GM08714 (cell line): ENCODE measurements at regions not wholly inside any gene's neighbourhood (a gene's known extent, or its start where the extent isn't known, plus 50 kb on each side); places are given as distances from the start of the nearest gene placed in this dataset.

Source experiments
- H3K4me3 ChIP-seq: fragments of 200-500 bp; sonication (Bioruptor generic); 2 replicates; pipeline ENCODE4 v1.5.1; 2014; ENCODE audit warnings: mild to moderate bottlenecking, low read length, inconsistent platforms
- ZNF274 ChIP-seq: IDR thresholded peaks from 2 replicates; pipeline ENCODE4 v1.6.1; 2012; ENCODE audit warnings: mild to moderate bottlenecking, low read depth, low read length

GRCh38 chr5:4766101-4766500, 374.0 kb upstream of the ADAMTS16 start:
- TF ChIP-seq ZNF274 = no peak
- no peak overlapping the region for H3K4me3 ChIP-seq

DNA sequence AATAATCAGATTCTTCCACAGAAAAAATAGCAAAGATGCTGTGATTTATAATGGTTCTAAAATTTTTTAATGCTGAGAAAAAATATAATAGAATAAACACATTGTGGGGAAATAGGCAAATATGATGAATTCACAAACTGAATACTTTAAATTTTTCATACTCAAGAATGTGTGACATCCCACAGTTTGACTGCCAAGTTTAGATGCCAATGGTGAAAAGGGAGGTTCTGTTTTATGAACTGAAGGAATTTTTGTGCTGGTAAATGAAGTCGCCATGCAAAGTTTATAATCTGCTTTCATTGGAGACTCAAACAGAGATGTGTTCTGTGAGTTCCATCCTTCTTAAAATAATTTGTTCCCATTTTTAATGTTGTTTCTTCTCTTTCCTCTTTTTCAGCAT, 367.5 kb upstream of the ADAMTS16 start:
- TF ChIP-seq ZNF274 = no peak
- H3K4me3 ChIP-seq = no peak overlapping the region

GRCh38 chr5:4773827-4774317, 366.3 kb upstream of the ADAMTS16 start:
- H3K4me3 ChIP-seq = no peak overlapping the region
- no peak for TF ChIP-seq ZNF274

DNA sequence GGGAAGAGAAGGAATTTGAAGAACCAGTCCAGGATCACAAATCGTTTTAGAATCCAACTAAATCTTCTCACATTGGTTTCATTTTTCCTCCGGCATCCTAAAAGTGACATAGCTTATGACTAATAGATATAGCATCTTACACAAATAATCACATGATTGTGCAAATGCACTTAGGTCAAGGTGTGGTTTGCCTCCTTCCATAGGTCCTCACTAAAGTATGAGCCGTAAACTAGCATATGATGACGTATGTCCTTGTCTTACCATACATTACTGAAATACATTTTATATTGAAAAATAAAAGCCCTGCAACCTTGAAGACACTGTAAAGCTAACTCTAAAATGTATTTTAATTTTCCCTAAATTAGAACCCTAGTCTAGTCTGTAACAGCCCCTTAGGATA, 362.7 kb upstream of the ADAMTS16 start:
- TF ChIP-seq ZNF274 = no peak
- no peak overlapping the region for H3K4me3 ChIP-seq

GRCh38 chr5:4780633-4781032, 359.5 kb upstream of the ADAMTS16 start:
- no peak for TF ChIP-seq ZNF274
- H3K4me3 ChIP-seq = no peak overlapping the region

DNA sequence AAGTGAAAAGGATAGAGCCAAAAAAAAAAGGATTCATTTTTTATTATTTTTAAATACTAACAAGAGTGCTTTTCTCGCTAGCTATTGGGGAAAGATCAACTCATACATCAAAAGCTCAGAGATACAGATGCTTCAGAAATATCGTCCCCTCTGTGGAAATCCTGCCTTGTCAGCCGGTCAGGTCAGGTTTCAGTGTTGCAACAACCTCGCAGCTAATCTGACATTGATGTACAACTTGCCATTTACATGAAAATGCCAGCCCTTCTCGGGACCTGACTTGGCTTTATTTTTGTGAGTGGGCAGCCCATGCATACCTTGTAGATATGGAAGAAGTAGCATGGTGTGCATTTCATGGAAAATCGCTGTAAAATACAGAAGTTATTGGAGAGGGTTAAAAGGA, 358.8 kb upstream of the ADAMTS16 start:
- TF ChIP-seq ZNF274 = no peak
- no peak overlapping the region for H3K4me3 ChIP-seq

DNA sequence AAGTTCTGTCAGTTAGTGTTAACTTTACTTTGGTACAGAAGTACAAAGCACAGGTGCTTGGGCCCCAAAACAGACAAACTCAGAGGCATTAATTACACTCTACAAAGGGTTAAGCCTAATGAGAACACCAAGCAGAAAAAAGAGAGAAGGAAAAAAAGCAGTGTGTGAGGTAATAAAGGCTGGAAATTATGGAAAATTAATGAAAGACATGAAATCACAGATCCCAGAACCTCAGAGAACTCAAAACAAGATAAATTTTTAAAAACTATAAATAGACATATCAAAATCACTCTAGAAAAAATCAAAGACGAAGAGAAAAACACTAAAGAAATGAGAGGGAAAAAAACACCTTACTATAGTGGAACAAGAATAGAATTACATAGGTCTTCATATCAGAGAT, 354.2 kb upstream of the ADAMTS16 start:
- no peak for TF ChIP-seq ZNF274

DNA sequence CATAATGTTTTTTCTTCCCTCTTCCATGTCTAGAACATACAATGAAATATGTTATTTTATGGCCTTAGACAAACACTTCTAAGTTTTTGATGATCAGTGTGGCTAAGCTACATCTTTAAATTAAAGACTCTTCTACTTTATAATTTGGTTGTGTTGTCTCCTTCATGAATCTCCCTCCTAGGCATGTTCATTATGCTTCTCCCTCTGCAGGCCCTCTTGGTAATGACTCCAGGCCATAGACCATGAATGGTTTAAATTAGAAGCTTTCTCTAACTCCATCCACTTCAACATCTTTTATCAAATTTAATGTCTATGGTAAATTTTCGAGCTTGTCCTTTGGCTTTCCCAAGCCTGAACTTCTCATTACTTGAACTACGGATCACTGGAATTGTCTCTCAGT, 342.7 kb upstream of the ADAMTS16 start:
- TF ChIP-seq ZNF274 = no peak
- no peak overlapping the region for H3K4me3 ChIP-seq

More for the DNA sequence above, 354.2 kb upstream of the ADAMTS16 start:
- H3K4me3 ChIP-seq = no peak overlapping the region

GRCh38 chr5:4802044-4802443, 338.1 kb upstream of the ADAMTS16 start:
- H3K4me3 ChIP-seq = no peak overlapping the region
- no peak for TF ChIP-seq ZNF274

DNA sequence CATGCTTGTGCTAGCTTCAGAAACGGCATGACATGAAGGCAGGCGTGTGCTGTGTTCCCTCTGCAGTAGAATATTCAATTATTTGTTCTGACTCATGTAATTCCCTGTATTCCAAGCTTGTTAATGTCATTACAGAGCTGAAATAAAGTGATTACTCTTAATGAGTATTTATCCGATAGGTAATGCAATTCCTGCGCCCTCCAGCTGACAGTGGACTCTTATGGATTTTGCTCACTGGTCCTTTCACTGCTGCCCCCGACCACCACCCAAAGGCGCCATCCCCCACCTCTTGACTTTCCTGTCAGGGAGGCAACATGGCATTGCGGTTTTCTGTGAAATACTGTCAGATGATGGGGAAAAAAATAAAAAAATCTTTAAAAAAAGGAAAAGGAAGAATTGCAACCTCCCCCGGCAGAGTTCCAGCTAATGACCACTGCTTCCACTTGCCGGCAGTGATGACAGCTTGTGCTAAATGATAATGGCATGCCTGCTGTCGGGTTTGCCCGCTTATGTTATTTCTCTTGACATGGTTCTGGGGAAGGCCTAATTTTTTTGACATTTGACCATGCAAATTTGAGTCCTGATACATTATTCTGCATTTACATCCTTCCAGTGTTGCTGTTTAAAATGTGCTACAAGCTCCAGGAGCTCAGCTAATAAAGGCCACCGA, 335.3 kb upstream of the ADAMTS16 start:
- H3K4me3 ChIP-seq = no peak overlapping the region
- TF ChIP-seq ZNF274 = no peak

GRCh38 chr5:4815002-4815401, 325.1 kb upstream of the ADAMTS16 start:
- H3K4me3 ChIP-seq = no peak overlapping the region
- TF ChIP-seq ZNF274 = no peak

- H3K4me3 ChIP-seq = no peak overlapping the region
- no peak for TF ChIP-seq ZNF274
These were observed 322.4 kb upstream of the ADAMTS16 start for GRCh38 chr5:4817767-4818166.

DNA sequence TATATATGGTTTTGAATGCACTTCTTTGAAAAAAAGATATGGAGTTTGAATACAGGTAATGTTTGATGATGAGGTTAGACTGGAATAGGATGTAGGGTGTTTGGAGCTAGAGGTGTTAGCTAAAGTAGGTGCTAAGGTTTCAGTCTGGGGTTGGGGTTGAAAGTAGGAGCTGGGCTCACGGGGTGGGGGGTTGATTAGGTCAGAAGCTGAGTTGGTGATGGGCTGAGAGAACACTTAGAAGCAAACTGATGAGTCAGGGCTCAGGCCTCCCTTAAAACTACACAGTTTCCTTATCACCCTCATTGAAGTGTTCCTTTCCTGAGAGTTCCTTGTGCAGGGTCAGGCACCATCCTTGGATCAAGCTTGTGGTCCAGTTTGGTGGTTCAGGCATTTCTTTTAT, 308.8 kb upstream of the ADAMTS16 start:
- H3K4me3 ChIP-seq = no peak overlapping the region
- TF ChIP-seq ZNF274 = no peak

DNA sequence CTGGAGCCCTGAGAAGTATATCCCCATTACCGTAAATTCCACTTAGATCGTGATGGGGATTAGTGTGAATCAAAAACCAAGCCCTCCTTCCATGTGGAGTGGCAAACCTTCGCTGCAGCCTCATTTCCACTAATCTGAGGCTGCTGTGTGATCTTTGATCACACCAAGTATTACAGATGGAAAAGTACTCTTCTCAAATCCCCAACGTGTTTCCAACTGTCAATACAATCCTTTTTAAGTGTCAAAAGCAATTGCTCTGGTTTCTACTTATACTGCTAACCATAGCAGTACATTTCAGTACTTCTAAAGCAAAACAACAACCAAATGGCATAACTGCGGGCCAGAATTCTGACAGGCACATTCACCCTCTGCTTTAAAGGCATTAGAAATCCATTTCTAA, 307.7 kb upstream of the ADAMTS16 start:
- no peak overlapping the region for H3K4me3 ChIP-seq
- TF ChIP-seq ZNF274 = no peak

DNA sequence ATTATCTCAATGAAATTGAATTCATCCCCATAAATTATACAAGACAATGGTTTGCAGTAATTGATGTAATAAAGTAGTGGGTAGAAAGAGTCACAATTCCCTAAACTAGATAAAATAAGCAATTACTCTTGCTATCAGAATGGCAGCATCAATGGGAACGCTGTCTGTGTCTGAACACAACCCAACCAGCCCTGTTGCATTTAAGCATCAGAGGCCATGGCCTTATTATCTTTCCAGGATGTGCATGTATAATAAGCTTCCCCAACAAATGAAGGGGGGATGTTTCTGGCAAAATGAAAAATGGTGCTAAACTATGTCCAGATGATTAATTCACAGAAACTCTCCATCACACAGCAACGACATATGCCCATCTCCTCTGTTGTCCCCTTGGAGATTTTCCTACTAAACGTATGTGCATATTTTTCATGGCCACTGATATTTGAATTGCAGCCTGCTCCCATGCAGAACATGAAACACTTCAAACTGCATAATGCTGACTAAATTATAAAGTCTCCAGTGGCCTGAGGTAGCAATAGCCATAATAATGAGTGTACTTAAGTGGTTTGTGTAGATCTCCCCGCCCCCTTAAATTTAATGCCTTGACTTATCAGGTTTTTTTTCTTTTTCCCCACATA, 306.9 kb upstream of the ADAMTS16 start:
- no peak for TF ChIP-seq ZNF274
- no peak overlapping the region for H3K4me3 ChIP-seq
